Bronchial epithelial cell (primary cell): ENCODE measurements at regions not wholly inside any gene's neighbourhood (a gene's known extent, or its start where the extent isn't known, plus 50 kb on each side); places are given as distances from the start of the nearest gene placed in this dataset.

Source experiments
- DNase-seq: peaks from one replicate; pipeline ENCODE4 v3.0.0-alpha.2; 2010; ENCODE audit warnings: low read depth
- FAIRE-seq: peaks from 2 replicates; lab custom pipeline; 2011; peaks lifted over from hg19 to GRCh38; lab: Jason Lieb, UNC
- H3K27me3 ChIP-seq: 2 replicates; pipeline ENCODE4 v1.5.1; 2011; ENCODE audit warnings: low read length; ENCODE audit not compliant: control insufficient read depth, insufficient read depth
- H3K36me3 ChIP-seq: 2 replicates; pipeline ENCODE4 v1.5.1; 2011; ENCODE audit warnings: low read length; ENCODE audit not compliant: control insufficient read depth, insufficient read depth
- H3K4me3 ChIP-seq: 2 replicates; pipeline ENCODE4 v1.5.1; 2011; ENCODE audit warnings: mild to moderate bottlenecking, low read depth, low read length, control low read depth
- CTCF ChIP-seq: IDR thresholded peaks from 2 replicates; pipeline ENCODE4 v1.5.1; 2011; ENCODE audit warnings: mild to moderate bottlenecking, moderate library complexity, low read length, control low read depth, inconsistent platforms; ENCODE audit not compliant: insufficient read depth, severe bottlenecking

- no peak for TF ChIP-seq CTCF
- H3K27me3 ChIP-seq: no peaks in the 10 kb centered on the region
- H3K4me3 ChIP-seq: no peak overlapping the region
- FAIRE-seq: no peak
- H3K36me3 ChIP-seq: no peaks in the 10 kb centered on the region
- DNase-seq: no peak
Observed at GRCh38 chr12:78804262-78804661, 60.3 kb upstream of the SYT1 start.
